Mesendoderm (in vitro differentiated cells): ENCODE measurements at regions not wholly inside any gene's neighbourhood (a gene's known extent, or its start where the extent isn't known, plus 50 kb on each side); places are given as distances from the start of the nearest gene placed in this dataset.
"Not testable (repeated sequence)": the region's sequence is repeated elsewhere in the genome, so short reads cannot be mapped to it uniquely, and the experiment has no call there.

ENCODE experiments used
- DNase-seq: peaks from one replicate; pipeline ENCODE4 v3.0.0; 2013
- H2AK5ac ChIP-seq: 2 replicates; pipeline ENCODE4 v1.6.1; 2013; ENCODE audit warnings: low read length, inconsistent platforms
- H2BK120ac ChIP-seq: 2 replicates; pipeline ENCODE4 v1.6.1; 2013; ENCODE audit warnings: low read depth, mild to moderate bottlenecking, low read length, moderate library complexity, mixed read lengths
- H2BK15ac ChIP-seq: replicated peaks from 2 replicates; pipeline ENCODE4 v1.6.1; 2013; ENCODE audit warnings: low read depth, mild to moderate bottlenecking, moderate library complexity
- H2BK5ac ChIP-seq: 2 replicates; pipeline ENCODE4 v1.6.1; 2013; ENCODE audit warnings: low read length, inconsistent platforms
- H3K18ac ChIP-seq: 2 replicates; pipeline ENCODE4 v1.6.1; 2013; ENCODE audit warnings: mild to moderate bottlenecking, low read length, mixed read lengths
- H3K23ac ChIP-seq: one replicate; pipeline ENCODE4 v1.6.1; 2013; ENCODE audit warnings: low read length
- H3K27ac ChIP-seq: 2 replicates; pipeline ENCODE4 v1.5.1; 2013; ENCODE audit warnings: low read depth, mild to moderate bottlenecking, inconsistent platforms, low read length, moderate library complexity
- H3K27me3 ChIP-seq: 2 replicates; pipeline ENCODE4 v1.6.1; 2013; ENCODE audit warnings: low read length, control low read depth, mild to moderate bottlenecking, inconsistent platforms; ENCODE audit not compliant: insufficient read depth, poor library complexity
- H3K36me3 ChIP-seq: 2 replicates; pipeline ENCODE4 v1.6.1; 2013; ENCODE audit warnings: low read length, inconsistent platforms; ENCODE audit not compliant: control insufficient read depth, insufficient read depth
- H3K4ac ChIP-seq: one replicate; pipeline ENCODE4 v1.6.1; 2013; ENCODE audit warnings: low read depth, mild to moderate bottlenecking, low read length, moderate library complexity
- H3K4me1 ChIP-seq: 2 replicates; pipeline ENCODE4 v1.6.1; 2013; ENCODE audit warnings: low read depth, low read length, inconsistent platforms; ENCODE audit not compliant: control insufficient read depth
- H3K4me2 ChIP-seq: 2 replicates; pipeline ENCODE4 v1.6.1; 2013; ENCODE audit warnings: low read length
- H3K4me3 ChIP-seq: 2 replicates; pipeline ENCODE4 v1.5.1; 2013; ENCODE audit warnings: mild to moderate bottlenecking, low read length
- H3K56ac ChIP-seq: one replicate; pipeline ENCODE4 v1.6.1; 2013; ENCODE audit warnings: low read length
- H3K79me1 ChIP-seq: 2 replicates; pipeline ENCODE4 v1.6.1; 2013; ENCODE audit warnings: low read length, inconsistent platforms
- H3K79me2 ChIP-seq: 2 replicates; pipeline ENCODE4 v1.6.1; 2013; ENCODE audit warnings: mild to moderate bottlenecking, low read length; ENCODE audit not compliant: control insufficient read depth, insufficient read depth
- H3K9ac ChIP-seq: 2 replicates; pipeline ENCODE4 v1.6.1; 2013; ENCODE audit warnings: low read length, inconsistent platforms
- H4K5ac ChIP-seq: one replicate; pipeline ENCODE4 v1.6.1; 2013; ENCODE audit warnings: low read length
- H4K8ac ChIP-seq: one replicate; pipeline ENCODE4 v1.6.1; 2013; ENCODE audit warnings: low read depth, mild to moderate bottlenecking, control low read depth, low read length, moderate library complexity
- WGBS: extraction: QIAGEN DNeasy Blood & Tissue Kit; methylation state at CpG from one replicate; pipeline ENCODE4 v1.1.7; 2013; ENCODE audit warnings: low lambda C conversion rate, missing lambda C conversion rate; ENCODE audit not compliant: insufficient coverage; ENCODE audit errors: extremely low coverage; 5-methylcytosine and 5-hydroxymethylcytosine counted together

DNA sequence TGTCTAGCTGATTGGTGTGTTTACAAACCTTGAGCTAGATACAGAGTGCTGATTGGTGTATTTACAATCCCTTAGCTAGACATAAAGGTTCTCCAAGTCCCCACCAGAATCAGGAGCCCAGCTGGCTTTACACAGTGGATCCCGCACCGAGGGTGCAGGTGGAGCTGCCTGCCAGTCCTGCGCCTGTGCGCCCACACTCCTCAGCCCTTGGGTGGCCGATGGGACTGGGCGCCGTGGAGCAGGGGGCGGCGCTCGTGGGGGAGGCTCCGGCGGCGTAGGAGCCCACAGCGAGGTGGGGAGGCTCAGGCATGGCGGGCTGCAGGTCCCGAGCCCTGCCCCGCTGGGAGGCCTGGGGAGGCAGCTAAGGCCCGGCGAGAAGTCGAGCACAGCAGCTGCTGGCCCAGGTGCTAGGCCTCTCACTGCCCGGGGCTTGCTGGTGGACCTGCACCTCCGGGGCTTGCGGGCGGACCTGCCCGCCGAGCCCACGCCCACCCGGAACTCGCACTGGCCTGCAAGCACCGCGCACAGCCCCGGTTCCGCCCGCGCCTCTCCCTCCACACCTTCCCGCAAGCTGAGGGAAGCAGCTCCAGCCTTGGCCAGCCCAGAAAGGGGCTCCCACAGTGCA, 51.0 kb upstream of the CDYL start:
- H4K8ac ChIP-seq, H3K27me3 ChIP-seq, DNase-seq, H3K79me1 ChIP-seq, H3K4me1 ChIP-seq, H3K79me2 ChIP-seq, H3K23ac ChIP-seq, H3K9ac ChIP-seq, H3K56ac ChIP-seq, H2BK15ac ChIP-seq, H3K4me3 ChIP-seq, H2BK5ac ChIP-seq, H3K18ac ChIP-seq, H2AK5ac ChIP-seq, H4K5ac ChIP-seq, H3K36me3 ChIP-seq, H3K4ac ChIP-seq, H2BK120ac ChIP-seq, H3K4me2 ChIP-seq, H3K27ac ChIP-seq: not testable (repeated sequence)
- no CpG with 5 or more reads among the region's 36 CpGs for WGBS

- H3K79me1 ChIP-seq, H3K4ac ChIP-seq, H3K4me3 ChIP-seq, H2BK120ac ChIP-seq, H3K18ac ChIP-seq, H3K56ac ChIP-seq, H3K23ac ChIP-seq, H3K79me2 ChIP-seq, H3K27me3 ChIP-seq, H2BK5ac ChIP-seq, H3K27ac ChIP-seq, H2AK5ac ChIP-seq, H4K5ac ChIP-seq, DNase-seq, H3K9ac ChIP-seq, H3K4me2 ChIP-seq, H3K36me3 ChIP-seq, H3K4me1 ChIP-seq, H2BK15ac ChIP-seq, H4K8ac ChIP-seq: not testable (repeated sequence)
- WGBS: no CpG with 5 or more reads among the region's 7 CpGs
These were observed 51.5 kb upstream of the CDYL start for GRCh38 chr6:4724727-4725126.

GRCh38 chr6:4723383-4723782, 52.8 kb upstream of the CDYL start:
- no peak overlapping the region for H4K8ac ChIP-seq
- H4K5ac ChIP-seq: no peak overlapping the region
- H2BK5ac ChIP-seq: no peak overlapping the region
- H3K4me3 ChIP-seq: no peak overlapping the region
- no peaks in the 10 kb centered on the region for H3K79me1 ChIP-seq
- H3K23ac ChIP-seq: no peak overlapping the region
- no peaks in the 10 kb centered on the region for H3K27me3 ChIP-seq
- no peak overlapping the region for H3K4ac ChIP-seq
- no peak overlapping the region for H2AK5ac ChIP-seq
- H3K36me3 ChIP-seq: no peaks in the 10 kb centered on the region
- H3K9ac ChIP-seq: no peak overlapping the region
- H3K4me2 ChIP-seq: no peak overlapping the region
- H2BK120ac ChIP-seq: no peak overlapping the region
- no CpG with 5 or more reads among the region's 6 CpGs for WGBS
- H3K56ac ChIP-seq: no peak overlapping the region
- H3K79me2 ChIP-seq: no peaks in the 10 kb centered on the region
- no peak overlapping the region for H2BK15ac ChIP-seq
- no peak overlapping the region for H3K27ac ChIP-seq
- H3K4me1 ChIP-seq: peaks cover 3% of the 10 kb centered on the region
- no peak overlapping the region for H3K18ac ChIP-seq
- no peak for DNase-seq

DNA sequence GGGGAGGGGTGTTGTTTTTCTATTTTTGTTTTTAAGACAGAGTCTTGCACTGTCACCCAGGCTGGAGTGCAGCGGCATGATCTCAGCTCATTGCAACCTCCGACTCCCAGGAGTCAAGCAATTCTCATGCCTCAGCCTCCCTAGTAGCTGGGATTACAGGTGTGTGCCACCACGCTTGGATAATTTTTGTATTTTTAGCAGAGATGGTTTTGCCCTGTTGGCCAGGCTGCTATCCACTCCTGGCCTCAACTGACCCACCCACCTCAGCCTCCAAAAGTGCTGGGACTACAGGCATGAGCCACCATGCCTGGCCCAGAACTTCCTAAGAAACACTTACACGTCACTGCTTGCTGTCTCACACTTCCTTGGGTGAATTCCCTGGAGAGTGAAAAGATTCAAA, 54.8 kb upstream of the CDYL start:
- H3K9ac ChIP-seq, H3K4me1 ChIP-seq, H2BK120ac ChIP-seq, H3K4ac ChIP-seq, H3K79me2 ChIP-seq, DNase-seq, H3K56ac ChIP-seq, H2BK5ac ChIP-seq, H3K27ac ChIP-seq, H4K5ac ChIP-seq, H3K27me3 ChIP-seq, H2BK15ac ChIP-seq, H3K79me1 ChIP-seq, H2AK5ac ChIP-seq, H3K4me2 ChIP-seq, H3K36me3 ChIP-seq, H3K18ac ChIP-seq, H3K4me3 ChIP-seq, H3K23ac ChIP-seq, H4K8ac ChIP-seq: not testable (repeated sequence)
- whole genome bisulfite sequencing: no CpG with 5 or more reads among the region's 4 CpGs

- H3K79me2 ChIP-seq: no peaks in the 10 kb centered on the region
- no peak overlapping the region for H3K23ac ChIP-seq
- H2BK120ac ChIP-seq: no peak overlapping the region
- no peak overlapping the region for H2AK5ac ChIP-seq
- no peaks in the 10 kb centered on the region for H3K79me1 ChIP-seq
- no peak overlapping the region for H3K4me3 ChIP-seq
- H3K4me2 ChIP-seq: no peak overlapping the region
- H3K9ac ChIP-seq: no peak overlapping the region
- no peak overlapping the region for H4K8ac ChIP-seq
- H3K4ac ChIP-seq: no peak overlapping the region
- WGBS: no CpG with 5 or more reads among the region's 1 CpG
- no peak for DNase-seq
- H4K5ac ChIP-seq: no peak overlapping the region
- H3K56ac ChIP-seq: no peak overlapping the region
- peaks cover 3% of the 10 kb centered on the region for H3K4me1 ChIP-seq
- no peaks in the 10 kb centered on the region for H3K27me3 ChIP-seq
- H3K18ac ChIP-seq: no peak overlapping the region
- no peak overlapping the region for H2BK5ac ChIP-seq
- no peaks in the 10 kb centered on the region for H3K36me3 ChIP-seq
- no peak overlapping the region for H3K27ac ChIP-seq
- no peak overlapping the region for H2BK15ac ChIP-seq
These were observed 56.7 kb upstream of the CDYL start for GRCh38 chr6:4719491-4719890.

- Histone ChIP-seq H3K27ac (no peak overlapping the region), H4K8ac (no peak overlapping the region), H3K4ac (no peak overlapping the region), H3K36me3 (no peaks in the 10 kb centered on the region), H2BK5ac (no peak overlapping the region), H2AK5ac (no peak overlapping the region), H2BK15ac (no peak overlapping the region), H3K9ac (no peak overlapping the region), H3K56ac (no peak overlapping the region), H4K5ac (no peak overlapping the region), H2BK120ac (no peak overlapping the region), H3K4me3 (no peak overlapping the region), H3K23ac (no peak overlapping the region), H3K4me2 (no peak overlapping the region), H3K79me2 (no peaks in the 10 kb centered on the region), H3K27me3 (no peaks in the 10 kb centered on the region), H3K4me1 (no peaks in the 10 kb centered on the region), H3K79me1 (no peaks in the 10 kb centered on the region), H3K18ac (no peak overlapping the region)
- WGBS: no CpG with 5 or more reads among the region's 3 CpGs
- no peak for DNase-seq
These were observed 58.3 kb upstream of the CDYL start for GRCh38 chr6:4717856-4718255.
